Gastrocnemius medialis (tissue), 4 donors: ENCODE measurements at regions not wholly inside any gene's neighbourhood (a gene's known extent, or its start where the extent isn't known, plus 50 kb on each side); places are given as distances from the start of the nearest gene placed in this dataset.

ENCODE experiments used
- CTCF ChIP-seq, 5 experiments: fragments of 450-650 bp in 3 of 5; fragments of 200-600 bp in 2 of 5; sonication (generic) in 2 of 5; IDR thresholded peaks in 4 of 5; conservative IDR thresholded peaks in 1 of 5; 1 replicate in 4 of 5; 2 replicates in 1 of 5; pipeline ENCODE4 v1.5.1; 2016 to 2019; ENCODE audit warnings: antibody characterized with exemption in 5 of 5, mild to moderate bottlenecking in 3 of 5, moderate library complexity in 3 of 5
- POLR2A ChIP-seq, 2 donors: fragments of 450-650 bp; IDR thresholded peaks; one replicate each; pipeline ENCODE4 v1.6.1; 2017; ENCODE audit warnings: antibody characterized with exemption in 2 of 2, mild to moderate bottlenecking in 2 of 2, moderate library complexity in 2 of 2

- TF ChIP-seq CTCF (IDR thresholded peaks at IDR 0.05 in 4 of 5, conservative IDR thresholded peaks at IDR 0.05 in 1 of 5) (no peak), POLR2A (IDR thresholded peaks at IDR 0.05) (no peak)
These were observed 243.1 kb downstream of the SEC14L1 start for GRCh38 chr17:77383613-77384608.
